ENCODE measurements at regions not wholly inside any gene's neighbourhood (a gene's known extent, or its start where the extent isn't known, plus 50 kb on each side); places are given as distances from the start of the nearest gene placed in this dataset.

DNA sequence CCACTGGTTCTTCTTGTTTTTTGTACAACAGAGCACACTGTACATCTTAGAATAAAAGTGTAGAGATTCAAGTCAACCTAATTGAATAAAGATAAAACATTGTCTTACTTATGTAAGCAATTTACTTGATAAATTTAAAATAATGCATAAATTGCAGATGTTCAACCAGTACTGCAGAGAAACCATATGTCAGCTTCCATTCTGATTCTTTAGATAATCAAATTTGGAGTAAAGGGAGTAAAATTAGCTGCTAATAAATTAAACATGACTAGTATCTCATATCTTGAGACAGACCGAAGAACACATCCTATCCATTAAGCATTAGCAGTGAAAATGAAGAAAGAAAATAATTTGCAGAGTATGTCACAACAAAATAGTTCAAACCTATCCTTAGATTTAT, 261.2 kb downstream of the GASK1B start (continued):
- TF ChIP-seq, protein P1, sequence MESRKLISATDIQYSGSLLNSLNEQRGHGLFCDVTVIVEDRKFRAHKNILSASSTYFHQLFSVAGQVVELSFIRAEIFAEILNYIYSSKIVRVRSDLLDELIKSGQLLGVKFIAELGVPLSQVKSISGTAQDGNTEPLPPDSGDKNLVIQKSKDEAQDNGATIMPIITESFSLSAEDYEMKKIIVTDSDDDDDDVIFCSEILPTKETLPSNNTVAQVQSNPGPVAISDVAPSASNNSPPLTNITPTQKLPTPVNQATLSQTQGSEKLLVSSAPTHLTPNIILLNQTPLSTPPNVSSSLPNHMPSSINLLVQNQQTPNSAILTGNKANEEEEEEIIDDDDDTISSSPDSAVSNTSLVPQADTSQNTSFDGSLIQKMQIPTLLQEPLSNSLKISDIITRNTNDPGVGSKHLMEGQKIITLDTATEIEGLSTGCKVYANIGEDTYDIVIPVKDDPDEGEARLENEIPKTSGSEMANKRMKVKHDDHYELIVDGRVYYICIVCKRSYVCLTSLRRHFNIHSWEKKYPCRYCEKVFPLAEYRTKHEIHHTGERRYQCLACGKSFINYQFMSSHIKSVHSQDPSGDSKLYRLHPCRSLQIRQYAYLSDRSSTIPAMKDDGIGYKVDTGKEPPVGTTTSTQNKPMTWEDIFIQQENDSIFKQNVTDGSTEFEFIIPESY (IDR thresholded peaks at IDR 0.05) = no peak

DNA sequence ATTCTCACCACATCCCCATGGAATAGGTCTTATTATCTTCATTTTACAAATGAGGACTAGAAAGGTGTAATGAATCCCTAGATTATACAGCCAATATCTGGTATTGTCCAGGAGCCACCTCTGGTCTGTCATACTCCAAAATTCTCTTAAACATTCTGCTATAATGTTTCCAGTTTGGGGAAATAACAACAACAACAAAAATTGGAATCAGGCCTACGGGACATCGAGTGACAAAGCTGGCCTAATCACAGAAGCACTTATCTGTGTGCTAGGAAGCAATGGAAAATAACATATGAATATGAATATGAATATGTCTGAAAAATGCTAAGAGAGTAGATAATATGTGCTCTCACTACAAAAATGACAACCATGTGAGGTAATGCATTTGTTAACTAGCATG, 264.1 kb downstream of the GASK1B start:
- Histone ChIP-seq H3K27ac (ENCODE audit: low read depth in 1 of 2, low read length in 2 of 2) (no peak overlapping the region), H3K4me3 (ENCODE audit: low read depth in 1 of 3, low read length in 3 of 3) (no peak overlapping the region), H3K4me1 (ENCODE audit: control insufficient read depth in 4 of 4, insufficient read depth in 4 of 4, low read length in 3 of 4) (no peaks in the 10 kb centered on the region), H3K9me3 (ENCODE audit: control insufficient read depth in 4 of 4, low read length in 3 of 4) (no peaks in the 10 kb centered on the region), H3K27me3 (ENCODE audit: control insufficient read depth in 4 of 4, insufficient read depth in 4 of 4, low read length in 3 of 4) (no peaks in the 10 kb centered on the region), H3K36me3 (ENCODE audit: control insufficient read depth in 4 of 4, insufficient read depth in 3 of 4, low read depth in 1 of 4, low read length in 3 of 4) (no peaks in the 10 kb centered on the region), H3K9ac (ENCODE audit: low read depth in 1 of 2, low read length in 2 of 2) (no peak overlapping the region)
- WGBS = 85% methylated on average over 2 of the region's 2 CpGs
- TF ChIP-seq TAF1 (conservative IDR thresholded peaks at IDR 0.05) = no peak
- TF ChIP-seq, protein P2, sequence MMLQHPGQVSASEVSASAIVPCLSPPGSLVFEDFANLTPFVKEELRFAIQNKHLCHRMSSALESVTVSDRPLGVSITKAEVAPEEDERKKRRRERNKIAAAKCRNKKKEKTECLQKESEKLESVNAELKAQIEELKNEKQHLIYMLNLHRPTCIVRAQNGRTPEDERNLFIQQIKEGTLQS (IDR thresholded peaks at IDR 0.05) = no peak
- TF ChIP-seq CTCF (IDR thresholded peaks at IDR 0.05; ENCODE audit: low read depth, low read length, missing input control) = no peak
- no peak for TF ChIP-seq FOXA1 (IDR thresholded peaks at IDR 0.05)
- TF ChIP-seq FOXA2 (IDR thresholded peaks at IDR 0.05) = no peak
- TF ChIP-seq JUND (IDR thresholded peaks at IDR 0.05) = no peak
- no peak for TF ChIP-seq MAX (IDR thresholded peaks at IDR 0.05)
- no peak for DNase-seq (ENCODE audit: low spot score)

GRCh38 chr4:157908031-157908430, 264.8 kb downstream of the GASK1B start:
- no peaks in the 10 kb centered on the region for H3K4me1 ChIP-seq (ENCODE audit: control insufficient read depth in 4 of 4, insufficient read depth in 4 of 4, low read length in 3 of 4)
- no peaks in the 10 kb centered on the region for H3K9me3 ChIP-seq (ENCODE audit: control insufficient read depth in 4 of 4, low read length in 3 of 4)
- H3K27ac ChIP-seq (ENCODE audit: low read depth in 1 of 2, low read length in 2 of 2) = no peak overlapping the region
- 73% methylated on average over 3 of the region's 3 CpGs for WGBS
- DNase-seq (ENCODE audit: low spot score) = no peak
- H3K27me3 ChIP-seq (ENCODE audit: control insufficient read depth in 4 of 4, insufficient read depth in 4 of 4, low read length in 3 of 4) = no peaks in the 10 kb centered on the region
- no peak for TF ChIP-seq YY1 (IDR thresholded peaks at IDR 0.05)
- no peak for TF ChIP-seq TAF1 (conservative IDR thresholded peaks at IDR 0.05)
- TF ChIP-seq HNF4A (conservative IDR thresholded peaks at IDR 0.05) = no peak
- TF ChIP-seq EGR1 (IDR thresholded peaks at IDR 0.05; ENCODE audit: low read depth in 2 of 2) = no peak
- TF ChIP-seq RAD21 (IDR thresholded peaks at IDR 0.05) = no peak
- no peak for TF ChIP-seq MAX (IDR thresholded peaks at IDR 0.05)
- TF ChIP-seq HNF4G (IDR thresholded peaks at IDR 0.05) = no peak
- TF ChIP-seq, protein P2 (IDR thresholded peaks at IDR 0.05) = no peak
- TF ChIP-seq FOXA2 (IDR thresholded peaks at IDR 0.05) = no peak
- H3K9ac ChIP-seq (ENCODE audit: low read depth in 1 of 2, low read length in 2 of 2) = no peak overlapping the region
- H3K36me3 ChIP-seq (ENCODE audit: control insufficient read depth in 4 of 4, insufficient read depth in 3 of 4, low read depth in 1 of 4, low read length in 3 of 4) = no peaks in the 10 kb centered on the region
- no peak overlapping the region for H3K4me3 ChIP-seq (ENCODE audit: low read depth in 1 of 3, low read length in 3 of 3)
